HG03135 (cell line): ENCODE measurements at regions not wholly inside any gene's neighbourhood (a gene's known extent, or its start where the extent isn't known, plus 50 kb on each side); places are given as distances from the start of the nearest gene placed in this dataset.

ENCODE experiments used
- ATAC-seq: cut with Tn5 transposase; IDR thresholded peaks from one replicate; pipeline ENCODE4 v1.9.1; 2021; ENCODE audit warnings: mild to moderate bottlenecking, moderate library complexity; ENCODE audit not compliant: unreplicated experiment

DNA sequence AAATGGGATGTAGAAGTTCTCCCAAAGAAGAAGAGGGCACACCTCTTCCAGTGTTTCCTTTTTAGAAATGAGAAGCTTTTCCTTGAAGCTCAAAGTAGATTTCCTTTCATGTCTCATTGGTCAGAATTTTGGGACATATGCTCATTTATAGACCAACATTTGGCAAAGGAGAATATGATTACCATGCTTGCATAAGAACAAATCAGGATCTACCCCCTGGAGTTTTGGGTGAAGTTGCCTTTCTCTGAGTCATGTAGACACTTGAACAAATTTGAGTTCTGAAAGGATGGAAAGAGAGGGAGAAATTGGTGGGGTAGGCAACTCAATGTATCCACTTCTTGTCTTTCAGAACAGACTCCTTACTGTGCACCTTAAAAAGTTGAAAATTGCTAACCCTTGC lies 409.0 kb downstream of the SLC4A3 start:
- no peak for ATAC-seq

DNA sequence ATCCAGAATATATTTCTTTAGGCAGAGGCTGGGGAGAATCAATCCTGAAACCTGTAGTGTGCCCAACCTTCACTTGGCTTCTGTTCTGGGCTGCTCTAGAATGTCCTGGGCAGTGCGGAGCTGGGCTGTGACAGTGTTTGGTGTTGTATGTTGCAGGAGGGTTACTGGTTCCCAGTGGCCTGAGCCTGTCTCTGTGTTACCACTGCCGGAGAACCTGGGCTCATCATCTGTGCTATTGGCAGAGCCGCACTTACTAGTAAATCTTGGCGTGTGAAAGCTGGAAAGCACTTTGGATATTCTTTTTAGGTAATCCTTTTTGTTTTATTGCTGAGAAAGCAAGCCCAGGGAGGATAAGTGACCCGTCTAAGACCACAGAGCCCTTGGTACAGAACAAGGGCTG lies 412.9 kb downstream of the SLC4A3 start:
- no peak for ATAC-seq

DNA sequence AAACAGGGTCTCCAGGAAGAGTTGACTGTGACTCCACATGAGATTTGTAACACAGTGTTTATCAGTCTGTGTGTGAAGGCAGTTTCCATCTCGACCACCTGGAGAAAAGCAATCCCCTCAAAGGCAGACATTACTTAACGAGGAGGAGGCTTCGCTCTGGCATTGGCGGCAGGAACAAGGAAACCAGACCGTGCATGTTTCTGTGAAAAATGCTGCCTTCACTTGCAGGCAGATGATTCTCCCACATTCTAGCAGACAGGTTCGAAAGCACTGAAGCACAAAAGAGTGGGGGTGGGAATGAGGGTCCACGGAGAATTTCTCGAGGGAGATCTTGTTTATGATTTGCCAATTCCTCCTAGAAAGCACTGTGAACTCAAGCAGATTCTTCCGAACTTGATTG lies 414.0 kb downstream of the SLC4A3 start:
- no peak for ATAC-seq

DNA sequence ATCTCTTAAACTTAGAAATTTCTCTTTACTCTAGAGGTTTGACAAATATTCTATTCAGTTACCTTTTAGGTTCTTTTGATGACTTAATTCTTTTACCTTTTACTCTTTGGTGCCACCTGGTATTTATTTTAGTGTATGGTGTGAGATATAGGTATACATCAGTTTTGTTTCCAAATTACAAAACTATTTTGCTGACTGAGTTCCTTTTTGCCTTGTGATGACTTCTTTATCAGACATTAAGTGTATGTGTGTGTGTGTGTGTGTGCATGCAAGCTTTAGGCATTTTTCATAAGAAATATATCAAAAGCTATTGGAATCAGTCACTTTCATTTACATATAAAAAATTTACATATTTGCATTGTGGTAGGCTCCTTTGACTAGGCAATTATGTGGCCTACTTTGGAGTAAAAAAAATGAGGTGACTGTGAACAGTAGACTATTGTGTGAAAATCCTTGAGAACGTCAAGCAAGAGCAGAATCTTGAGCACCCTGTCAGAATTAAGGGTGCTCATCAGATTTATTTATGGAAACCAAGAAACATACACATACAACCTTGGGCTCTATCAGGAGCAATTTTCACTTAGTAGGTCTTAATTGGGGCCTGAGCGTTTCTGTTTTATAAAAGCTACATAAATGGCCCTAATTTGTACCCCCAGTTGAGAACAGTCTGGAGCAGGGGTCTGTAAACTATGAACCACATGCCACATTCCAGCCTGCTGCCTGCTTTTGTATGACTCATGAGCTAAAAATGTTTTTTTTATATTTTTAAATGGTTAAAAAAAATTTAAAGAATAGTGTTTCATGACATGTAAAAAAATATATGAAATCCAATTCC lies 415.9 kb downstream of the SLC4A3 start:
- no peak for ATAC-seq

DNA sequence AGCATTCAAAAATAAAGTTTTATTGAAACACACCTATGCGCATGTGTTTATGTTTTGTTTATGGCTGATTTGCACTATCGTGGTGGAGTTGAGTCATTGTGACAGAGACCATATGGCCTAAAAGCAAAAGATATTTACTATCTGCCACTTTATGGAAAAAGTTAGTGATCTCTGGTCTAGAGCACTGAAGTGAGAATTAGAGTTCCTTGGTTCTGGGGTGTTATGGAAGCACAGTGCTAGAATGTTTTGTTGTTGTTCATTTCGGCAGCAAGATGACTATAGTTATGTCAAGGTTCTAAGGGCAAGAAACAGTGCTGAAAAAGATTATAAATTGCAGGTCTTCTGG lies 416.5 kb downstream of the SLC4A3 start:
- ATAC-seq = no peak

DNA sequence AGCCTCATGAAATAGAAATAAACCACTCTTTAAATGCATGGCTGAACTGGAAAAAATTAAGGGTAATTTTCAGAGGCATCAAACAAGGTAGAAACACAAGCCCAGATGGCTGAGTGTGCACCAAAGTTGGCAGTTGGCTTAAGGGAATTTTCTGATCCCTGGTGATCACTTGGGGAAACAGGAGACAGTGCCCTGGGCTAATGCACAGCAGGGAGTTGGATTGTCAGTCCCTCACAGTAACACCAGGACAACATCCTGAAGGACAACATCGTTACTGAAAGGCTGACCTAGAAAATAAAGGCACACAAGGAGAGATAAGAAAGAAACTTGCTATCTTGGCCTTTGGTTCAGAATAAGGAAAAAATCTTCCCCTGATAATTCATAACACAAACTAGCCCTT lies 417.0 kb downstream of the SLC4A3 start:
- no peak for ATAC-seq

DNA sequence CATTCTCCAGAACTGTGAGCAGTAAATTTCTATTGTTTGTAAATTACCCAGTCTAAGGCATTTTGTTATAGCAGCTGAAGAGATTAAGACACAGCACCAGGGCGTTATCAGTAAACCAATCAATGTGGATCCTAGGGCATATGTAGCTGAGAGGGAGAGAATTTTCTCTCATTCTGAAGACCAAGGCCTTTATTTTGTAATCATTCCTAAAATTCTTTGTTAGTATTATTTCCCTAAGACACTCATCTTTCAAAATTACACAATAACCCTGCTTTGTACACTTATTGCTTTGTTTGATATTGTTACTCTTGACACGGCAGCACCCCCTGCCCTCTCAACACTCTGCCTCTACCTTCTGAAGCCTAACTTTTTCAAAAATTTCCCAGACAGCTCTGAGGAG lies 419.1 kb downstream of the SLC4A3 start:
- ATAC-seq = no peak

DNA sequence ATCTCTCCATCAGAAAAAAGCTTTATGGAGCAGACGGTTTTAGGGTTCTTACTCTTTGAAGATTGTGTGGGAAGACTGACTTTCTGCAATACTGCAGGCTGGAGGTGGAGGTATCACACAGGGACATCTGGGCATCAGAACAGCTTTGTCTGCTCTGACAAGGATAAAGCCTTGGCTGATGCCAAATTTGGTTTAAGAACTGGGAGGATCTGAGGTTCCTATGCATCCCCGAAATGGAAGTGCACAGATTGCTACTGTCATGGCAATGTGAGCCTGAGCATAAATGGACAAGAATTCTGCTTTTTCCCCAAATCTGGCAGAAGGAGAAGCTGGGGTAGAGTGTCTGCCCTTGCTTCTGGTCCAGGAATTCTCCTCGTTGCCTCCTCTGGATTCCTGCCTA lies 424.3 kb downstream of the SLC4A3 start:
- no peak for ATAC-seq

DNA sequence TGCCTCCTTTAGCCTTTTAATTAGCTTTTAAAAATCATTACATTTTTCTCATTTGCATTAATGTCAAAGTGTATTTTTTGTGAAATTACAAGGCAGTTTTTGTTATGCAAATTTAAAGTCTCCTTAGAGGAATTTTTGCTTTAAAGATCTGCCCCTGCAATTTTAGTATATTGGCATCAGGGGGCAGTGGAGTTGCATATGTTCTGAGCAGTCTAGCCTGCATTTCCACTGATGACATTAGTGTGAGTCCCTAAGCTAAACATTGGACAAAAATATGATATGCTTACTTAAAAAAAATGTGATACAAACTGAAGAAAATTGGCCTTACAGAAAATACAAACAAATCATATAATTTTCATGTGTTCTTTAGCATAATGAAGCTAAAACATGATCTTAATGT lies 426.5 kb downstream of the SLC4A3 start:
- ATAC-seq = no peak

DNA sequence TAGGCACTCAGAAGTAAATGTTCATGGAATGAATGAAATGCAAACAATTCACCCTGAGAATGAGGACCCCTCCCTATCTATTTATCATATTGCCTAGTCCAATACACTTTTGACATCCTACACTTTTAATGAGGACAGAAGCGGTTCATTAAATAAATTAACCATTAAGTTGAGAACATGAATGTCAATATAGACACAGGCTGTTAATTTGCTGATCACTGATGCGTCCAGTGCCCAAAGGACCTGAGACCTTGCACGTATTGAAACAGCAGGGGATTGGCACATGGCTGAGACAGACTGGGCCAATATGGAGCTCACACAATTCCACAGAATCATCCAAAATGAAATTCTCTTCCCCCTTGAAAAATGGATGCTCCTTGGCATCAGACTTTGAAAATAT lies 430.0 kb downstream of the SLC4A3 start:
- no peak for ATAC-seq

DNA sequence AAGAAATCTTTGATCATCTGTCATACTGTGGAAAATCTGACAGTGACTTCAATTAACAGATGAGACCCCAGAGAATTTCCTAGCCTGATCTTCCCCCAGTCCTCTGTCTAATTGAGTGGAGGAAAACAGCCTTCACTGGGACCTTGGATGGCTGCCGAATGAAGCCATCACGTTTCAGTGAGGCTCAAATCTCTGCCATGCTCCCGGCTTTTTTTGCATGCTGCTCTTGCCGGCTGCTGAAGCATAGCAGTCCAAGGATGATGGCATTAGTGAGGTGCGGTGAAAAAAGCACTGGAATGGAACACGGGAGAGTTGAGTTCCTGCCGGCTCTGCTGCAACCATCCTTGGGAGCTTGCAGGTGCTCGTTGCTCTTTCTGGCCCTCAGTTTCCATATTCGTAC lies 430.5 kb downstream of the SLC4A3 start:
- ATAC-seq = no peak

DNA sequence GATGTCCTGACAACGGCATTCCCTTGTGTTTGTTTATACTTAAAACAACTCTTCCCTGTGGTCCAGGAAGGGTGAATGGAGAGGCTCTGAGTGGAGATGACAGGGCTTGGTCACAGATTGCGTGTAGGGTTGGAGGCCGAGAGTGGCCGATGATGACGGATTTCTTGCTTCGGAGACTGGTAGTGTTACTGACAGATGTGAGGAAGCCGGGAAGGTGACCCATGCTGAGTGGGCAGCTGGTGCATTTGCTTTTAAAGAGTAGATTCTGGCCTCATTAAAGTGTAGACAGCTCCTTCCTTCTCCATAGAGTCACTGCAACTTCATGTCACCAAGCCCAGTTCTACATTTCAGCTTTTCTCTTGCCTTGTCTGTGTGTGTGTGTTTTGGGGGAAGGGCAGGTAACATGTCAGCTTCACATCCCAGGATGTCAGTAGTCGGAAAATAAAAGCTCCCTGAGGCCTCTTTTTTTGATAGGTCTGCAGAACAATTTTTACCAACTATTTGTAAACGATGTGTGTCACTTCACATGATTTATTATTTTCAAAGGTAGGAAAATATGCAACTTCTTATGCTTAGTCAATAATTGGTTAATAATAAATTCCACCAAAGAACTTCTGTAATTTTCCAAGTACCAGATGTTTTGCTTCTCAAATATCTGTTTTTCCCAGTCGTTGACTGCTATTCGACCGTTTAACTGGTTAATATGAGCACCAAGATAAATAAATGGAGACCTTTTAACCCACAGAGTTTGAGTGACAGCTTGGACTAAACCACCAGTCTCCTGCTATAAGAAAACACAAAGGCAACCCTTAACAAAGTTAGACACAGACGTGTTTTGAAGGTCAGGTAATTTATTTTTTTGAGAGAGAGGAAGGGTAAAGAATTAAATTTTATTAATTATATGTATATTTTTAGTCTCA lies 436.9 kb downstream of the SLC4A3 start:
- ATAC-seq = no peak

DNA sequence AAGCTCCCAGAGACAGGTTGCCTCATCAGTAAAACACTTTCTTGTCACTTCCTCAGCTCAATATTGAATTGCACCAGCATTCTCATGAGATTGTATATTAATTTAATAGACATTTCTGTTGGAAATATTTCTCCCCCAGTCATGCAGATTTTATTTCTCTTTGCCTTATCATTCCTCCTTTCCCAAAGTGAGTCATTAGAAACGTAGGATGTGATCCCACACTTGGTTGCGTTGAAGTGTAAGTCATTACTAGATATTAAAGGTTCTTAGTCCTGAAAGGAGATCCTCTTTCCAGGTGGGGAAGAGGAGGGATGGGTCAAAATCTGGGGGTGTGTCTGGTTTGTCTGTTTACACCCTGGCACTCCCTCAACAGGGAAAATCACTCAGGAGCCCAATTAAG lies 438.2 kb downstream of the SLC4A3 start:
- no peak for ATAC-seq

DNA sequence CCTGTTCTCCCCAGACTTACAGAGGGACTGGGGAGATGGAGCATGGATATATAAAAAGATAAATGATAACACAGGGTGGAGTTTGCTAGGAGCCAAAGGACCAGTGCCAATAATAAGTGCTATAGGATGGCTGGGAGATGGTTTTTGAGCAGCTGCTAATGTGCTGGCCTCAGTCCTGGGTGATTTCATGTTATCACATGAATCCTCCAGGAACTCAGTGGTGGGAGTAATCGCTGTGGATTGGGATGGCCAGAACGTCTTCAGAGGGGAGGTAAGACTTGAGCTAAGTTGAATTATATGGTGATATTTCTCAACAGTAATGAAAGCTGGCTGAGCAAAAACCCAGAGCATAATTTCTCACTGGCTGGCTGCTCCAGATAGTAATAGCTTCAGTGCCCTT lies 441.4 kb downstream of the SLC4A3 start:
- ATAC-seq = no peak

DNA sequence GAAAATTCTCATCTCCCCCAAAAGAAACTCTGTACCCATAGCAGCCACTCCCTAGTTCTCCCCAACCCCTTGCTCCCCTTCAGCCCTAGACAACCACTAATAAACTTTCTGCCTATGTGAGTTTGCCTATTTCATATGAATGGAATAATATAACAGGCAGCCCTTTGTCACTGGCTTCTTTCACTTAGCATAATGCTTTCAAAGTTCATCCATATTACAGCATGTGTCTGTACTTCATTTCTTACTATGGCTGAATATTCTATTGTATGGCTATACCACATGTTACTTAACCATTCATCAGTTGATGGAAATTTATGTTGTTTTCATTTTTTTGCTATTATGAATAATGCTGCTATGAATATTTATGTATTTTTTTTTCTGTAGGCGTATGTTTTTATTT lies 442.9 kb downstream of the SLC4A3 start:
- no peak for ATAC-seq

DNA sequence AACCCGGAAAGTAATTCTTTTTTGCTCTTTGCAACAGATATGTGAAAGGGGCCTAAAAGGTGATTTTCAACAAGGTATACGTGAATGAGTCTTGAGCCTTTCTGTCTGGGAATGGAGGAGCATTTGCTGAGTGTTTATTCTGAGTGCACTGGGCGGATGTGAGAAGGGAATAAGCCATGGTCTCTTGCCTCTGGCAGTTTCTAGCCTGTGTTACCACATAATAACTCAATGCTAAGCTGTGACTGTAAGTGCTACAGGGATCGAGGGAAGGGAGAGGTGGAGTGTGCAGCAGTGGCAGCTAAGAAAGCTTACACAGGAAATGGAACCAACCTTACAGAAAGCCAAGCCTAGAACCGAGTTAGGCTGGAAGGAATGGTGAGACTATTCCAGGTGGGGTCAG lies 444.3 kb downstream of the SLC4A3 start:
- no peak for ATAC-seq

DNA sequence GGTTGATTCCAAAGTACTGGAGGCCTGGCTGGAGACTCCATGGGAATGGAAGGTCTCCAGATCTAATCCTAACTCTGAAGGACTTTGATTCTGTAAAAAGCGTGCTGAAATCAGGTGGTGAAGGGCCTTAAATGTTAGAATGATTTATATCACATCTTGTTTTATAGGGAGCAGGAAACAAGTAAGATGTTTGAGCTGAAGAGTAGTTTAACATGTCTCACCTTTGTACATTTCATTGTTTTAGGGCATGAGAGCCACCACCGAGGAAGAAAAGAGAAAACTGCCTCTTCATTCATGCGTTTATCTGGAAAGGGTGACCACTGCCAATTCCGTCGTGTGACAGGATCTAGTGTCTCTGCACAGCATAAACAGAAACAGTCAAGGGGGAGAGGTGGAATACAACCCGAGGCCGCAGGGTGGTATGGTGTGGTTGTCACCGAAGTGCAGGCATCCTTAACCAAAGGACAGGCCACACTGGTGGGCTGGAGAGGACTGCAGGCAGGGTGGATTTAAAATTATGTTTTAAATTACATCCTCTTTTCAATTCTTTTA lies 445.3 kb downstream of the SLC4A3 start:
- no peak for ATAC-seq

DNA sequence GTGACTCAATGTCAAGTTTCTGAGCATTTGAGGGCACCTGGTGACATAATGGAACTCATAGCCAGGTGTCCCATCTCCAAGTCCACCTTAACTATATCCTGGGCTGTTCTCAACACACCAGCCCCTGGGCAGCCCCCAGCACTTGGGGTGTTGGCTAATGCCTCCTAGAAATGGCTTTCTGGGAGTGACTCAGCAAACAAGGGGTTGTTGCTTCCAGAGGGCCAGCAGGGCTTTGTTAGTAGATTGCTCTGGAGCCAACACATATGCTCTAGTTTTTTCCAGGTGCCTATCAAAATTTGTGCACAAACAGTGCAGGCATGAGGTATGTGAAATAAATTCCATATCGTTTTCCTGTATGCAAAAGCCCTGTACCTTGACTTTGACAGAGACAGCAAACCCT lies 448.4 kb downstream of the SLC4A3 start:
- ATAC-seq = no peak

DNA sequence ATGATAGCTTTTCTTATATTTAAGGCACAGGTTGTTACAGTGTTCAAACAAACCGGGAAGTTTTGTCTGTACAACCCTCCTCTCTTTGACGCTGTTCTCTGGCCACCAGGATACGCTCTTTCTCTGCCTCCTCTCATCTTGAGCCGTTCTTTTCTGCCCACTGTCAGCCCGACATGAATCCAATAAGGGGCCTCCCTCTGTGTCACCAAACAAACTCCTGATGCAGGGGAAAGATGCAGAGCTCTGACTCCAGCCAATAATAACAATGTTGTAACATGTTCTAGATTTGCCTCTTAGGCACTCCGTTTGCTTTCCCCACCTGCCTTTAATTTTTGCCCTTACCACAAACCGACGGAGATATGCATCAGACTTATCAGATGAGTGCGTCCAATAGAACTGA lies 449.3 kb downstream of the SLC4A3 start:
- ATAC-seq = no peak

DNA sequence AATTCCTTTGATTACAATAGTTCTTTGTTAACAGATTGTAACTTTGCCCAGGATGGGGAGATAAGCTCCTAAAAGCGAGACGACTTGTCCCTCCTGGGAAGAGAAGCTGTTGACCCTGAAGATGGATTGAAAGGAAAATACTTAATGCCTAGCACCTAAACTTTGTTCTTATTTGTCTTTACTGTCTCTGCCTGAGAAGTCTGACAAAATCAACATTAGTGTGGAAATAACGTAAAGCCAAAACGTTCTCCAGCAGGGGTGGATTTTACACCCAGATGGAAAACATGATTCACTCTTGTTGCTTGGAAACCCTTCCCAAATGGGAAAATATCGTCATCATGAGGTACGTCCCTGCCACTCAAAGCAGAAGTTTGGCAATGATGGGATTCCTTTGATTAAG lies 450.1 kb downstream of the SLC4A3 start:
- ATAC-seq = no peak

DNA sequence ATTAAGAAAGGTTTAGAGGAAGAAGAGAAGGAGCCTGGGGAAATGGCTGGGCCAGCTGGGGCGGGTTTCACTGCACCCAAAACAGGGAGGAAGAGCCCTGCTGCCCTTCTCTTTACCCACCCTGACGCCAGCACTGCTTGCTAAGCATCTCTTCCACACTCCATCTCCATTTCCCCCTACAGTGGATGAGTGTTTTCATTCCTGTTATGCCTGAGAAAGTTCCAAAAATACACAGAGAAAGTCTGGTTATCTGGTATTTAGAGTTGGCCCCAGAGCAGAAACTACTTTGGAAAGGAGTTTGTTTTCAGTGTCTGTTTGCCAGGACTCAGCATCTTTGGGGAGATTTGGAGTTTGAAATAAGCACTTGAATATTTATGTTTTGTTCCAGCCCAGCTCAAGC lies 451.0 kb downstream of the SLC4A3 start:
- no peak for ATAC-seq

DNA sequence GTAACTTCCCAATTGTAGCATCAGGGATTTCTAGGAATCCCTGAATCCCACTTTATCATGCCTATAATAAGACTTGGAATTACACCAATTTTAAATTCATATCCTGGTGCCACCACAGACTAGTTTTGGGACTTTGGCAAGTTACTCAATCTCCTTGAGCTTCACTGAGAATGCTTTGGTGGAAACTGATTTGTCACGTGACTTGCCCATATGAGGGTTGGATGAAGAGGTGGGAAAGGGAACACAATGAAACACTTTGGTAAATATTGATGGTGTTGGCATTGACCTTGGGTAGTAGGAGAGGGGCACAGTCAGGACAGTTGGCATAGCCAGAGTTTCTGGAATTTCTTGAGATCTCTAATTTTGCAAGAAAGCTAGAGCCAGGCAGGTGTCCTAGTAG lies 452.2 kb downstream of the SLC4A3 start:
- ATAC-seq = no peak
